HEK293 (cell line): ENCODE measurements at regions not wholly inside any gene's neighbourhood (a gene's known extent, or its start where the extent isn't known, plus 50 kb on each side); places are given as distances from the start of the nearest gene placed in this dataset.

ENCODE experiments used
- MEIS1 ChIP-seq: sonication (generic); formaldehyde crosslinking; IDR thresholded peaks from 2 replicates; pipeline ENCODE4 v1.8.1; 2022; ENCODE audit warnings: missing genetic modification reagents, mild to moderate bottlenecking, borderline replicate concordance
- PATZ1 ChIP-seq: fragments of 450-650 bp; formaldehyde crosslinking; IDR thresholded peaks from 2 replicates; pipeline ENCODE4 v1.5.1; 2016; ENCODE audit warnings: missing biosample characterization, missing genetic modification characterization
- ZBTB11 ChIP-seq: fragments of 450-650 bp; formaldehyde crosslinking; conservative IDR thresholded peaks from 2 replicates; pipeline ENCODE4 v1.5.1; 2016; ENCODE audit warnings: low read depth, missing biosample characterization, missing genetic modification characterization
- ZBTB20 ChIP-seq: fragments of 450-650 bp; formaldehyde crosslinking; IDR thresholded peaks from 2 replicates; pipeline ENCODE4 v1.5.1; 2016; ENCODE audit warnings: missing biosample characterization, missing genetic modification characterization
- TF ChIP-seq, protein P1 (sequence below): fragments of 450-650 bp; formaldehyde crosslinking; IDR thresholded peaks from 2 replicates; pipeline ENCODE4 v1.5.1; 2016; ENCODE audit warnings: missing biosample characterization, missing genetic modification characterization

DNA sequence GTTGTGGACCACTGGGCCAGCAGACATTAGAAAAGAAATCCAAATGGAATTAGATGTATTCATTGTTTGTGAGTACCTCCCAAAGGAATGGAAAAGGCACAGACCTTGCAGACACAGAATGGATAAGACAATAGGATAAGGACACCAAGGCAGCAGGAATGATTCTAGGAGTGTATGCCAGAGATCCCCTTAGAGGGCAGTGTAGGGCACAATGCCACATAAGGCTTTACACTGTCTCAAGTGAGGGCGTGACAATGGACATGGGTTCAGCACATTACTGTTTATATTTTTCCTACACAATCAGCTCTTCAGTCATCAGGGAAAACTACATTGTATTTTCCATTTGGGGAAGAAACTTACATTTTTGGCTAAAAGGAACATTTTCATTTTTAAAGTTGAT lies 250.9 kb downstream of the PTH2R start:
- TF ChIP-seq, protein P1, sequence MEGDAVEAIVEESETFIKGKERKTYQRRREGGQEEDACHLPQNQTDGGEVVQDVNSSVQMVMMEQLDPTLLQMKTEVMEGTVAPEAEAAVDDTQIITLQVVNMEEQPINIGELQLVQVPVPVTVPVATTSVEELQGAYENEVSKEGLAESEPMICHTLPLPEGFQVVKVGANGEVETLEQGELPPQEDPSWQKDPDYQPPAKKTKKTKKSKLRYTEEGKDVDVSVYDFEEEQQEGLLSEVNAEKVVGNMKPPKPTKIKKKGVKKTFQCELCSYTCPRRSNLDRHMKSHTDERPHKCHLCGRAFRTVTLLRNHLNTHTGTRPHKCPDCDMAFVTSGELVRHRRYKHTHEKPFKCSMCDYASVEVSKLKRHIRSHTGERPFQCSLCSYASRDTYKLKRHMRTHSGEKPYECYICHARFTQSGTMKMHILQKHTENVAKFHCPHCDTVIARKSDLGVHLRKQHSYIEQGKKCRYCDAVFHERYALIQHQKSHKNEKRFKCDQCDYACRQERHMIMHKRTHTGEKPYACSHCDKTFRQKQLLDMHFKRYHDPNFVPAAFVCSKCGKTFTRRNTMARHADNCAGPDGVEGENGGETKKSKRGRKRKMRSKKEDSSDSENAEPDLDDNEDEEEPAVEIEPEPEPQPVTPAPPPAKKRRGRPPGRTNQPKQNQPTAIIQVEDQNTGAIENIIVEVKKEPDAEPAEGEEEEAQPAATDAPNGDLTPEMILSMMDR (tag by site-specific recombination): no peak
- TF ChIP-seq PATZ1 (tag by site-specific recombination): no peak
- no peak for TF ChIP-seq ZBTB11
- no peak for TF ChIP-seq ZBTB20
- TF ChIP-seq MEIS1: no peak
